HG03442 (cell line): ENCODE measurements at regions not wholly inside any gene's neighbourhood (a gene's known extent, or its start where the extent isn't known, plus 50 kb on each side); places are given as distances from the start of the nearest gene placed in this dataset.
A peak's percentile ranks its signal among the peaks of the same experiment; 100 is the strongest.
"Not testable (repeated sequence)": the region's sequence is repeated elsewhere in the genome, so short reads cannot be mapped to it uniquely, and the experiment has no call there.

Experiments used
- ATAC-seq: cut with Tn5 transposase; IDR thresholded peaks from one replicate; pipeline ENCODE4 v1.9.1; 2021; ENCODE audit warnings: mild to moderate bottlenecking, moderate library complexity; ENCODE audit not compliant: unreplicated experiment

- ATAC-seq = no peak
Measured at GRCh38 chr2:84223191-84223590, 235.9 kb downstream of the SUCLG1 start.

GRCh38 chr2:84221102-84221501 lies 238.0 kb downstream of the SUCLG1 start:
- ATAC-seq = not testable (repeated sequence)

GRCh38 chr2:84217456-84217855 lies 241.6 kb downstream of the SUCLG1 start:
- no peak for ATAC-seq

GRCh38 chr2:84214455-84214854 lies 244.6 kb downstream of the SUCLG1 start:
- no peak for ATAC-seq

- ATAC-seq = peak; percentile 77
Measured at GRCh38 chr2:84212611-84213314, 246.3 kb downstream of the SUCLG1 start.

- no peak for ATAC-seq
Measured at GRCh38 chr2:84209941-84210340, 249.1 kb downstream of the SUCLG1 start.

GRCh38 chr2:84204995-84205394 lies 254.1 kb downstream of the SUCLG1 start:
- no peak for ATAC-seq

GRCh38 chr2:84202166-84202565 lies 256.9 kb downstream of the SUCLG1 start:
- ATAC-seq = no peak

GRCh38 chr2:84201158-84201557 lies 257.9 kb downstream of the SUCLG1 start:
- no peak for ATAC-seq

GRCh38 chr2:84197901-84198300 lies 261.2 kb downstream of the SUCLG1 start:
- no peak for ATAC-seq

- ATAC-seq = no peak
Measured at GRCh38 chr2:84194949-84195644, 264.0 kb downstream of the SUCLG1 start.

GRCh38 chr2:84194181-84194580 lies 264.9 kb downstream of the SUCLG1 start:
- ATAC-seq = no peak

- no peak for ATAC-seq
Measured at GRCh38 chr2:84187258-84187657, 271.8 kb downstream of the SUCLG1 start.

- no peak for ATAC-seq
Measured at GRCh38 chr2:84181927-84182326, 277.2 kb downstream of the SUCLG1 start.

- no peak for ATAC-seq
Measured at GRCh38 chr2:84177733-84178132, 281.3 kb downstream of the SUCLG1 start.

- no peak for ATAC-seq
Measured at GRCh38 chr2:84175970-84176369, 283.1 kb downstream of the SUCLG1 start.

GRCh38 chr2:84175340-84175739 lies 283.7 kb downstream of the SUCLG1 start:
- ATAC-seq = no peak

- ATAC-seq = no peak
Measured at GRCh38 chr2:84173041-84173440, 286.0 kb downstream of the SUCLG1 start.

- no peak for ATAC-seq
Measured at GRCh38 chr2:84170979-84171378, 288.1 kb downstream of the SUCLG1 start.

- ATAC-seq = no peak
Measured at GRCh38 chr2:84169871-84170270, 289.2 kb downstream of the SUCLG1 start.

GRCh38 chr2:84168552-84168951 lies 290.5 kb downstream of the SUCLG1 start:
- not testable (repeated sequence) for ATAC-seq

GRCh38 chr2:84165256-84165655 lies 293.8 kb downstream of the SUCLG1 start:
- no peak for ATAC-seq
